ENCODE measurements at regions not wholly inside any gene's neighbourhood (a gene's known extent, or its start where the extent isn't known, plus 50 kb on each side); places are given as distances from the start of the nearest gene placed in this dataset.

- TF ChIP-seq CTCF (IDR thresholded peaks at IDR 0.05): no peak
- no peak for TF ChIP-seq POLR2A (IDR thresholded peaks at IDR 0.05)
Measured at GRCh38 chr2:215625207-215625606, 189.3 kb upstream of the FN1 start.

Data from right lobe of liver (tissue), 4 donors.